ENCODE measurements at regions not wholly inside any gene's neighbourhood (a gene's known extent, or its start where the extent isn't known, plus 50 kb on each side); places are given as distances from the start of the nearest gene placed in this dataset.

DNA sequence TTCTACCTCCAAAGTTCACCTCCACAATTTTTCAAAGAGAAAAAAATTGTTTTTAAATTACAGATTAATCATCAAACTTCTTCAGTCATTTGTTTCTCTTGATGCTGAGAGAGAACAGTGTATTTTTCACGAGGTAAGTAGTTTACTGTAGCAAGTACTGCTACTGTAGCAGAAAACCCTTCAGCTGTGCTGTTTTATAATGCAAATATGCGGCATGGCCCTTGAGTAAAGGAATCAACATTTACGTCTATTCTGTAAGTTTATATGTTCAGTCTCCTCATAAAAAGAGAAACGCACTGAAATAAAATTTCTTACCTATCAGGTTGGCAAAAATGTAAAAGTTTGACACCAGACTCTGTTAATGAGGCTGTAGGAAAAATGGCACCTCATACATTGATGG, 399.0 kb downstream of the NKX6-1 start:
- no peak for DNase-seq

GRCh38 chr4:84099599-84099998, 399.5 kb downstream of the NKX6-1 start:
- DNase-seq, result no peak

- DNase-seq, result no peak
Measured at GRCh38 chr4:84091266-84091665, 407.8 kb downstream of the NKX6-1 start.

GRCh38 chr4:84089652-84090437, 409.2 kb downstream of the NKX6-1 start:
- no peak for DNase-seq

- no peak for DNase-seq
Measured at GRCh38 chr4:84085986-84086385, 413.1 kb downstream of the NKX6-1 start.

GRCh38 chr4:84070289-84070688, 428.8 kb downstream of the NKX6-1 start:
- DNase-seq, result no peak

DNA sequence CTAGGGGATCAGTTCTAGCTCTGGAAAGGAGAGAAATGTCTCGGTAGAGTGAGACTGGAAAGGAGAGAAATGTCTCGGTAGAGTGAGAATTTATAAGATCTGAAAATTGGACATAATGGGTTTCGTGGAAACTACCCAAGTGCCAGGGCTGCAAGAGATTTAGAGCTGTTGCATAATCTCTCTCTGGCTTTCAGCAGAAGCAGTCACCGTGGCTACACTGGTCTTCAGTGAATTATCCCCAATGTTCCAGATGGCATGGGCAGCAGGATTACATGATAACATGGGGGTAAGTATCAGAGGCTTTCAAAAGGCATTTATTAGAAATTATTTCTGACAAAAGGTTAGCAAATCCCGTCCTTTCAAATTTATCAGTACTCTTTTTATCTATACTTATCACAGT, 435.5 kb downstream of the NKX6-1 start:
- no peak for DNase-seq

DNA sequence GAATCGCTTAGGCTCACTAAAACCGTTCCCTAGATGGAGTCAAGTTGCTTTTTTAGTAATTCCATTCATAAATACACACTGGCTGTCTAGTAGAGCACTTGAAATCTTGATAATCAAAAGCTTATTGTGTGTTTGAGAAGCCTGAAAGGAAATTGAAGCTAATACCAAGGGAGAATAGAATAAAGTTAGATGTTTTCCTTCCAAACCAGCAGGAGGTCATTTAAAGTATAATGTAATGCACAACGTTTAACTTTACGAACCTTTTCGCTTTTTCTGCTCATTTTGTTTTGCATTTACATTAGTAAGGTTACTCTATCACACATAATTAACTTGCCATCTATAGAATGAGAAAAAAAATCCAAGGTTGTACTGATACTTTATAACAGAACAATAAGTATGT, 440.9 kb downstream of the NKX6-1 start:
- DNase-seq, result no peak

- no peak for DNase-seq
Measured at GRCh38 chr4:84051639-84052038, 447.5 kb downstream of the NKX6-1 start.

DNA sequence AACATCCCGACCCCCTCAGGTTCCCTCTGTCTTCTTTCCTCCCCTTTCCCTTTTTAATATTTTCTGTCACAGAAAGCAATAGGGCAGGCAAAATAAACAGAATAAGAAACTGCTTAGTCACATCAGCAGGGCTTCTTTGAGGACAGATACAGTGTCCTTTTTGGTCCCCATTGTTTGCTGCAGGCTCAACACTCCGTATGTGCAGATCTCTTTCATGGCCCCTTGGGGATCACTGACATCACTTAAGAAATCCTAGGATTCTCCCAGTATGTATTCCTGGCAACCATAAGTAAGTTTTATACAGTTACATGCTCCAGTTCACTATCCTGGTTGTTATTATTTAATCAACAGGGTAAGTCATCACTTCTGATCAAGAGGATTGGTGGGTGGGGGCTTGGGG, 448.0 kb downstream of the NKX6-1 start:
- no peak for DNase-seq

- DNase-seq, result no peak
Measured at GRCh38 chr4:84050015-84050414, 449.1 kb downstream of the NKX6-1 start.

GRCh38 chr4:84046551-84046950, 452.5 kb downstream of the NKX6-1 start:
- DNase-seq, result no peak

- no peak for DNase-seq
Measured at GRCh38 chr4:84041426-84041825, 457.7 kb downstream of the NKX6-1 start.

DNA sequence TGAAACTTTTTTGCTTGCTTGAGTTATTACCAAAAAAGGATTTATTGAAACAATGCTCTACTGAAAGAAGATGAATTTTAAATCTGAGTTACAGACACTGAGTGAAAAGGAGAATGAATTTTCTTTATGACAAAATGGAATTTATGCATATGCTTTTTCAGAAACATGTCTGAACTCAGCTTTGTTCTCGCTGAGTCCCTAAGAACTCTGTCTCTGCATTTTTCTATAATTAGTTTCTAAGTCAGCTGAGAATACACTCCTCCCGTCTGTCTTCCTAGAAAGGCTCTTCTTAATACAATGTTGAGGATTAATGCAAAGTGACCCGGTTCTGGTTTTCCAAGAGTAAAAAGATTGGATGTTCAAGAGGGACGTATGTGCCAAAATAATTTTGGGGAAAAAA, 463.5 kb downstream of the NKX6-1 start:
- no peak for DNase-seq

- no peak for DNase-seq
Measured at GRCh38 chr4:84032372-84032771, 466.7 kb downstream of the NKX6-1 start.

DNA sequence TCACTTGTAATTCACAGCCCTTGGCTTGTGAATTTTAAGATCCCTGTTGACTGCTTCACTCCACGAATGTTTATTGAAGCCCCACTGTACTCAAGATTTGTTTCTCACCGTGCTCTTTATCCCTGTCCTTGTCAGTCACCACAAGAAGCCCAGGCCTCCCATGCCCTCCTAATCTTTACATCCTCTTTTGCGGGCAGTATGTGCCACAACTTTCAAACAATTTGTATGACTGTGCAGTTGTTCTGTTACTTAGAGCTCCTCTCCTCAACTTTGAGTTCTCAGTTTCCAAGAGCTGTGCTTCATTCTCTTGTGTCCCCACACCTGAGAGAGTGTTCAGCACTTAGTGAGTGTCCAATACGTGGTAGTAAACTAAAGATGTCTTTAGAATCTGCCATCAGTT, 467.7 kb downstream of the NKX6-1 start:
- DNase-seq, result no peak

DNA sequence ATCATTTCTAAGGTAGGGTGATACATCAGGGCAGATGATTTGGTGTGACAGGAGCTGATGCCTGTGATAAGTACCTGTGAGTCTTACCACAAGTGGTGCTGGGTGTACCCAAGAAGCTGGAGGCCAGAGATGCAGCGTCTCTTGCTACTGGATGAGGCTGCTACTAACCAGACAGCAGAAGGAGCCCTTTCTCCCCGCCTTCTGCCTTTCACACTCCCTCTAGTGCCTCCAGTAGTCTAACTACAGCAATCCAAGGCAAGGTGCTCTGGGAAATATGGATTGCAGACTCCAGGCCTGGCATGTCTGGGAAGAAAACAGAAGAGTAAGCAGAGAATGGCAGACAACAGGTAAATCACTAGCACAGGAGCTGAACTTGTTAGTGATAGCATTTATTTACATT, 470.8 kb downstream of the NKX6-1 start:
- no peak for DNase-seq

DNA sequence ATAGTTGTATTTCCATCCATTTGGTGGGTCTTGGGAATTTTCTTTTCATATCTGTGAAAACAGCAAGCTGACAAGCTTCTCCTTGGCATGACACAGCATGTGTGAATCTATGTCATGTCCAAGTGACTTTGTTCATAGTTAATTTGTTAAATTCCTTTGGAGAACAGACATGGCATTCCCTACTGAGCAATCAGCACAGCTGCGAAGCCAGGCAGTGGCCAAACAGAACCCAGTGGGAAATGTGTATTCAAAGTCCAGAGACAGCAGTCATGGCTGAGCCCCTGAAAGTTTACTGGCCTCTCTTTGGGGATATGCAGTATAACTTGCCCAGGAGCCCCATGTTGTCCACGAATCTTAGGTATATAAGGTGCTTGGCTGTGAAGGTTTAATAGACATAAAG, 474.7 kb downstream of the NKX6-1 start:
- no peak for DNase-seq

DNA sequence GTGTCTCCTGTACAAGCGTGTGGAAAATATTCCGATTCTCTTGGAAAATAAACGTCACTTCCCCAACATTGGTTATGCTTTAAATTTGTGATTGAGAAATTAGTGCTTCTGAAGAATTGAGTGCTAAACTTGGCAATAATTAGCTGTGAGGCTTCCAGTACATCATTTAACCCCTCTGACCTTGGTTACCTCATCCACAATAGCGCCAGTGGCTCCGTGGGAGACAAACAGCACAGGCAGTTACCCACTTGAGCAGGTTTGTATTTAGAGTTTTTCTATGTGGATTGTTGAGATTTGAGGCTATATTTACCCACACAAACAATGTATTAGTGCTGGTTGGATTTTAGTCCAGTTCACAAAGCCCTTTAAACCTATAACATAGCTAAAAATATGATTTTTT, 476.5 kb downstream of the NKX6-1 start:
- DNase-seq, result no peak

GRCh38 chr4:84019626-84020025, 479.5 kb downstream of the NKX6-1 start:
- no peak for DNase-seq

DNA sequence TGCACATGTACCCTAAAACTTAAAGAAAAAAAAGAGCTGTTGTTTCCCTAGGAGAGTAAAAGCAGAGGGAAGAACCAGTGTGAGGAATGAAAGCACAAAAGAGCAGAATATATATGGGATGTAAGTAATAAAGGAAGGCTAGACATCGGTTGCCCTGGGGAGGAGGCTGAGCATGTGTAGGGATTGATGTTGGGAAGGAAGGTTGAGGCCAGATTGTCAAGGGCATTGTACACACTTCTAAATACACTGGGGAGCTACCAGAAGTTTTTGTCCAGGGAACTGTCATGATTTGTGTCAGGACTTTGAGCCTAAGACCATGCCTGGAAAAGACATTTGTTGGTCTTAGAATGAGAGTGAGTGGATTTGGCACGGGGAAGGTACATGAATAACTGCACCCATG, 467.1 kb downstream of the GPAT3 start:
- no peak for DNase-seq

GRCh38 chr4:84001876-84002569, 466.1 kb downstream of the GPAT3 start:
- no peak for DNase-seq

DNA sequence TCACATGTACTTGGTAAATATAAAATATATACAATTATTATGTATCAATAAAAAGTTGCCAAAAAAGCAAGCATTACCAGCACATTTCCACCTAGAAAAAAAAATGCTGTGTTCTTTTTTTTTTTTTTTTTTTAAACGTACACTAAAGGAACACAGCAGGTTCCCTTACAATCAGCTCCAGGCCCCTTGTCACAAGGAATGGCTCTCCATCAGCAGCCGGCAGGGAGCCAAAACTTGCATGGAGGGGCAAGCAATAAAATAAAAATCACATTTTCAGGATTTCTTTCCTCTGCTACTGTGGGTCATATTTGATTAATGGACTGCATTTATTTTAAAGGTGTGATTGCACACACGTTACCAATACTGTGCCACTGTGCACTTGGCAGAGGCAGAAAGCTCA, 460.3 kb downstream of the GPAT3 start:
- no peak for DNase-seq

GRCh38 chr4:83993774-83994173, 457.9 kb downstream of the GPAT3 start:
- DNase-seq, result no peak

DNA sequence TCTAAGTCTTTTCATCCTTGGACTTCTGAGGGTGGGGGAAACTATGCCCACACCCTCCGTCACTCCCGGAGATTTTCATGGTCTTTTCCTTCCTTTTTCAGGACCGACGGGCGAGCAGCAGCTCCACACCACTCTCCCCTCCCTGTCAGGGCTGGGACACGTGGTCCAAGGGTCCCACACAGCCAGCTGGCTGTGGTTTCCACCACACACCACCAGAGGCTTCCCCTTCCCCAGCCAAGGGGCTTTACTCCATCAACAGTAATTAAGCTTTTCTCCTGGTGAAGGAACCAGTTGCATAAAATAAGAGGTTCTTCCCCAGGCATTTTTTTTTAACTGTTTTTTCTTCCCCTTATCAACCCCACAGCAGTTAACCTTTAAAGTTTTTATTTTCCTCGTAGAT, 453.9 kb downstream of the GPAT3 start:
- DNase-seq, result no peak
